Inferior parietal cortex (tissue), 1 donor: ENCODE measurements at regions not wholly inside any gene's neighbourhood (a gene's known extent, or its start where the extent isn't known, plus 50 kb on each side); places are given as distances from the start of the nearest gene placed in this dataset.

Experiments
- DNase-seq: peaks from one replicate; pipeline ENCODE4 v3.0.0-alpha.2; 2016; ENCODE audit errors: extremely low spot score

- DNase-seq, result no peak
Measured at GRCh38 chr13:111555903-111556302, 235.5 kb downstream of the TEX29 start.

GRCh38 chr13:111556496-111556895 lies 236.1 kb downstream of the TEX29 start:
- DNase-seq, result no peak

GRCh38 chr13:111557921-111558699 lies 237.7 kb downstream of the TEX29 start:
- no peak for DNase-seq

- DNase-seq, result no peak
Measured at GRCh38 chr13:111558700-111559088, 238.3 kb downstream of the TEX29 start.

GRCh38 chr13:111559612-111560403 lies 239.4 kb downstream of the TEX29 start:
- DNase-seq, result no peak

GRCh38 chr13:111561091-111561781 lies 240.8 kb downstream of the TEX29 start:
- DNase-seq, result no peak

GRCh38 chr13:111562716-111563115 lies 242.3 kb downstream of the TEX29 start:
- DNase-seq, result no peak

- no peak for DNase-seq
Measured at GRCh38 chr13:111564606-111565005, 244.2 kb downstream of the TEX29 start.

- DNase-seq, result no peak
Measured at GRCh38 chr13:111565400-111565799, 245.0 kb downstream of the TEX29 start.

- DNase-seq, result no peak
Measured at GRCh38 chr13:111566567-111566966, 246.1 kb downstream of the TEX29 start.

- no peak for DNase-seq
Measured at GRCh38 chr13:111567637-111568036, 247.2 kb downstream of the TEX29 start.

- no peak for DNase-seq
Measured at GRCh38 chr13:111568290-111568689, 247.8 kb downstream of the TEX29 start.

GRCh38 chr13:111570911-111571310 lies 250.5 kb downstream of the TEX29 start:
- DNase-seq, result no peak

- DNase-seq, result no peak
Measured at GRCh38 chr13:111572956-111573761, 252.7 kb downstream of the TEX29 start.

- no peak for DNase-seq
Measured at GRCh38 chr13:111573801-111574200, 253.4 kb downstream of the TEX29 start.

GRCh38 chr13:111575276-111575675 lies 254.8 kb downstream of the TEX29 start:
- DNase-seq, result no peak

GRCh38 chr13:111575719-111576118 lies 255.3 kb downstream of the TEX29 start:
- no peak for DNase-seq

GRCh38 chr13:111577208-111577828 lies 256.9 kb downstream of the TEX29 start:
- DNase-seq, result no peak

- DNase-seq, result no peak
Measured at GRCh38 chr13:111577956-111578605, 257.6 kb downstream of the TEX29 start.

- no peak for DNase-seq
Measured at GRCh38 chr13:111584101-111584672, 263.7 kb downstream of the TEX29 start.
